ENCODE measurements at regions not wholly inside any gene's neighbourhood (a gene's known extent, or its start where the extent isn't known, plus 50 kb on each side); places are given as distances from the start of the nearest gene placed in this dataset.

DNA sequence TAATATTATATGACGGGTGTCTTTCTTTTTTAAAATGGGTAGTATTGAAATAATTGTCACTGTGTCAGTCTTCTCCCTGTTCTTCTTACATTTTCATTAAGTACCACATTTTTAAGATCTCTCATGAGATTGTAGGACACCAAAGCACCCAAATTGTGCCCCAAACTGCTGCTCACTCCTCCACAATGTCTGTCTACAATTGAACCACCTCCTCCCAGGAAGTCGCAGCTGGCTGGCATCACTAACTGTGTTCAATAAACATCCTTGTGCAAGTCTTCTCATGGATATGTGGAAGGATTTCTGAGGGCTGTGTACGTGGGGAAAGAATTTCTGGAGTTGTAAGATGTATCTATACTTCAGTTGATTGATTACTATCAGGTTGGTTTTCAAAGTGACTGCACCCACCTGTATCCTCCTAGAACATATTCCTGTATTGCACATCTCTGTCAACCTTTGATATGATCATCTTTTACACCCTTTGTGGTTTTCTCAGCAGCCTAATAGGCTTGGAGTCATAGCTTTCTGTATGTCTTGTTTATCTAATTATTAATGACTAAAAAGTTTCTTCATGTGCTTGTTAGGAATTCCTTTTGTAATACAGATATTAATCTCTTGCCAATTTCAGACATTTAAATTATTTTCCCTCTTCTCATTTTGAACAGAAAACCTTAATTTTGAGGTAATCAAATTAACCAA is 774.9 kb downstream of the RNF144A start:
- Histone ChIP-seq H3K9me3 (ENCODE audit: control insufficient read depth, insufficient read depth, low read depth, low read length) (no peaks in the 10 kb centered on the region), H3K4me1 (ENCODE audit: control insufficient read depth, insufficient read depth, low read length) (no peaks in the 10 kb centered on the region), H3K36me3 (ENCODE audit: control insufficient read depth in 2 of 2, insufficient read depth in 1 of 2, low read length in 2 of 2) (no peaks in the 10 kb centered on the region), H3K4me3 (ENCODE audit: low read depth, low read length) (no peak overlapping the region), H3K27ac (ENCODE audit: extremely low read depth, low read depth, low read length) (no peak overlapping the region)
- TF ChIP-seq ZNF707 (tag by site-specific recombination; IDR thresholded peaks at IDR 0.05) (no peak), ZNF132 (tag by site-specific recombination; IDR thresholded peaks at IDR 0.05; ENCODE audit: borderline replicate concordance) (no peak), ZSCAN23 (tag by site-specific recombination; IDR thresholded peaks at IDR 0.05) (no peak), KLF8 (tag by site-specific recombination; IDR thresholded peaks at IDR 0.05) (no peak), ZNF184 (tag by site-specific recombination; IDR thresholded peaks at IDR 0.05) (no peak), FEZF1 (tag by site-specific recombination; IDR thresholded peaks at IDR 0.05) (no peak)
- TF ChIP-seq, protein P1, sequence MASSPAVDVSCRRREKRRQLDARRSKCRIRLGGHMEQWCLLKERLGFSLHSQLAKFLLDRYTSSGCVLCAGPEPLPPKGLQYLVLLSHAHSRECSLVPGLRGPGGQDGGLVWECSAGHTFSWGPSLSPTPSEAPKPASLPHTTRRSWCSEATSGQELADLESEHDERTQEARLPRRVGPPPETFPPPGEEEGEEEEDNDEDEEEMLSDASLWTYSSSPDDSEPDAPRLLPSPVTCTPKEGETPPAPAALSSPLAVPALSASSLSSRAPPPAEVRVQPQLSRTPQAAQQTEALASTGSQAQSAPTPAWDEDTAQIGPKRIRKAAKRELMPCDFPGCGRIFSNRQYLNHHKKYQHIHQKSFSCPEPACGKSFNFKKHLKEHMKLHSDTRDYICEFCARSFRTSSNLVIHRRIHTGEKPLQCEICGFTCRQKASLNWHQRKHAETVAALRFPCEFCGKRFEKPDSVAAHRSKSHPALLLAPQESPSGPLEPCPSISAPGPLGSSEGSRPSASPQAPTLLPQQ (tag by site-specific recombination; IDR thresholded peaks at IDR 0.05) = no peak
- ChIA-PET POLR2A (no interaction called here), CTCF (no interaction called here)

DNA sequence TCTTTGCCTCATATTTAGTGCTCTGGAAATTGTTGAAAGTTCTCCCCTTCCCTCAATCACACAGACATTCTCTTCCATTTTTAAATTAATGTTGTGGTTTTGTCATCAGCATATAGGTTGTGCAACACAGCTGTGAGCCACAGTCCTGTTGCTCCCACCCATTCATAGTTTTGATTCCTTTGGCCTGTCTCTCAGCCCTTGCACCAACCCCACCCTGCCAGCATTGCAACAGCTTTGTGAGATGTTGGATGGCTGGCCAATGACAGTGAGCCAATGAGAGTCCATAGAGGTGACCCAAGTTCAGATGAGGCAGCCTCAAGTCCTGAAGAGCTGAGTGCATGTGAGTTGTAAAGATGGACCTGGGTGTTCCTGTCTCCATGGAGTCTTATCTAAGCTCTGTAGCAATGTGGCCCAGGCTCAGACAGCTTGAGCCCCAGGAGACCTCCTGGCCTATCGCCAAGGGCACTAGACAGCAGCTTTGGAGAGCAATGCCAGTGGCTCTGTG is 775.5 kb downstream of the RNF144A start:
- CTCF ChIA-PET = interaction anchor here (0.8 kb wide), 1 partner anchor 504 kb away, joined by 3 read pairs; no protein-coding TSS in a partner anchor

DNA sequence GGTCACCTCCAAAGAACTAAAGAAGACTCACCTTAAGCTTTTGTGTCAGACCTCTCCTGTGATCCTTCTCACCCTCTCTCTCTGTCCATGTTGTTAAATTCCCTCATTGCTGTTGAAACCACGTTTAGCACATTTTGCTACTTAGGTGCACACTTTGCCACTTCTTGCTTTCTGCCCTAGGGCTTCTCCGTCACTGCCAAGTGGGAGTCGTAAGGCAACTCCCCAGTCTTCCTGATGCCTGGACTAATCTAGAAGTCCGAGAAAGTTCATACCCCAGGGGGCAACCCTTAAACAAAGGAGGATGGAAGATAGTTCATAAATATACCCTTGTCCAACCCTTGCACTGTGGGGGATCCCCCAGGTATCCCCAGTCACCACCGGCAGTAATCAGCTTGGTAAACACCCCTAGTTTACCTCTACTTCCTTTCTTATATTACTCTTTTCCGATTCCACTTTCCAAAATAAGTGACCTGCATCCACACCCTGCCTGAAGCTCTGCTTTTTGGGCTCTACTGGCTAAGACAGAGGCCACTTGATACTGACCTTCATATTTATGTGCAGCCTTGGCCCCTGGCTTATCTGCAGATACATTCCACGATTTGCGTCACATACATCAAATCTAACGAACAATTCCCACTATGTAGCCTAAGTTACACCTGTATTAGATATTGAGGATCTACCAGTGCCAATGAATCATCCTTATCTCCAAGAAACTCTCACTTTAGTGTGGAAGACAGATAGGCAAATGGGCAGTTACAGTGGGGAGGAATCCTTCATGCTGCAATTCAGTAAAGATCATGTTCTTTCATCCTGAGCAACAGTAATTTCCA is 776.2 kb downstream of the RNF144A start:
- Histone ChIP-seq H3K4me3 (ENCODE audit: low read depth, low read length) (no peak overlapping the region), H3K9me3 (ENCODE audit: control insufficient read depth, insufficient read depth, low read depth, low read length) (no peaks in the 10 kb centered on the region), H3K4me1 (ENCODE audit: control insufficient read depth, insufficient read depth, low read length) (no peaks in the 10 kb centered on the region), H3K27ac (ENCODE audit: extremely low read depth, low read depth, low read length) (no peak overlapping the region), H3K36me3 (ENCODE audit: control insufficient read depth in 2 of 2, insufficient read depth in 1 of 2, low read length in 2 of 2) (no peaks in the 10 kb centered on the region)
- ChIA-PET CTCF (interaction anchor here (0.8 kb wide), 1 partner anchor 504 kb away, joined by 3 read pairs; no protein-coding TSS in a partner anchor), POLR2A (no interaction called here)
- TF ChIP-seq ZFP3 (tag by site-specific recombination; IDR thresholded peaks at IDR 0.05; ENCODE audit: low read depth) (no peak), RBAK (tag by site-specific recombination; IDR thresholded peaks at IDR 0.05) (no peak), ZNF324 (tag by site-specific recombination; IDR thresholded peaks at IDR 0.05) (no peak)
- TF ChIP-seq, protein P2, sequence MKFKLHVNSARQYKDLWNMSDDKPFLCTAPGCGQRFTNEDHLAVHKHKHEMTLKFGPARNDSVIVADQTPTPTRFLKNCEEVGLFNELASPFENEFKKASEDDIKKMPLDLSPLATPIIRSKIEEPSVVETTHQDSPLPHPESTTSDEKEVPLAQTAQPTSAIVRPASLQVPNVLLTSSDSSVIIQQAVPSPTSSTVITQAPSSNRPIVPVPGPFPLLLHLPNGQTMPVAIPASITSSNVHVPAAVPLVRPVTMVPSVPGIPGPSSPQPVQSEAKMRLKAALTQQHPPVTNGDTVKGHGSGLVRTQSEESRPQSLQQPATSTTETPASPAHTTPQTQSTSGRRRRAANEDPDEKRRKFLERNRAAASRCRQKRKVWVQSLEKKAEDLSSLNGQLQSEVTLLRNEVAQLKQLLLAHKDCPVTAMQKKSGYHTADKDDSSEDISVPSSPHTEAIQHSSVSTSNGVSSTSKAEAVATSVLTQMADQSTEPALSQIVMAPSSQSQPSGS (tag by site-specific recombination; IDR thresholded peaks at IDR 0.05; ENCODE audit: low read depth) = no peak
- TF ChIP-seq, protein P3, sequence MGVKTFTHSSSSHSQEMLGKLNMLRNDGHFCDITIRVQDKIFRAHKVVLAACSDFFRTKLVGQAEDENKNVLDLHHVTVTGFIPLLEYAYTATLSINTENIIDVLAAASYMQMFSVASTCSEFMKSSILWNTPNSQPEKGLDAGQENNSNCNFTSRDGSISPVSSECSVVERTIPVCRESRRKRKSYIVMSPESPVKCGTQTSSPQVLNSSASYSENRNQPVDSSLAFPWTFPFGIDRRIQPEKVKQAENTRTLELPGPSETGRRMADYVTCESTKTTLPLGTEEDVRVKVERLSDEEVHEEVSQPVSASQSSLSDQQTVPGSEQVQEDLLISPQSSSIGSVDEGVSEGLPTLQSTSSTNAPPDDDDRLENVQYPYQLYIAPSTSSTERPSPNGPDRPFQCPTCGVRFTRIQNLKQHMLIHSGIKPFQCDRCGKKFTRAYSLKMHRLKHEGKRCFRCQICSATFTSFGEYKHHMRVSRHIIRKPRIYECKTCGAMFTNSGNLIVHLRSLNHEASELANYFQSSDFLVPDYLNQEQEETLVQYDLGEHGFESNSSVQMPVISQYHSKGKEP (tag by site-specific recombination; IDR thresholded peaks at IDR 0.05) = no peak

More for the DNA sequence above, 775.5 kb downstream of the RNF144A start:
- no peaks in the 10 kb centered on the region for H3K9me3 ChIP-seq (ENCODE audit: control insufficient read depth, insufficient read depth, low read depth, low read length)
- no peaks in the 10 kb centered on the region for H3K36me3 ChIP-seq (ENCODE audit: control insufficient read depth in 2 of 2, insufficient read depth in 1 of 2, low read length in 2 of 2)
- H3K4me3 ChIP-seq (ENCODE audit: low read depth, low read length) = no peak overlapping the region
- H3K4me1 ChIP-seq (ENCODE audit: control insufficient read depth, insufficient read depth, low read length) = no peaks in the 10 kb centered on the region
- no peak overlapping the region for H3K27ac ChIP-seq (ENCODE audit: extremely low read depth, low read depth, low read length)
- TF ChIP-seq HOXC10 (CRISPR knock-in tag; IDR thresholded peaks at IDR 0.05) = no peak
- TF ChIP-seq ZXDB (tag by site-specific recombination; IDR thresholded peaks at IDR 0.05) = no peak
- TF ChIP-seq ZNF624 (tag by site-specific recombination; IDR thresholded peaks at IDR 0.05) = no peak
- no peak for TF ChIP-seq ZNF76 (tag by site-specific recombination; IDR thresholded peaks at IDR 0.05; ENCODE audit: borderline replicate concordance, low read depth)
- TF ChIP-seq KLF16 (tag by site-specific recombination; IDR thresholded peaks at IDR 0.05) = no peak
- no peak for TF ChIP-seq KLF9 (tag by site-specific recombination; IDR thresholded peaks at IDR 0.05; ENCODE audit: low read depth)
- TF ChIP-seq, protein P4, sequence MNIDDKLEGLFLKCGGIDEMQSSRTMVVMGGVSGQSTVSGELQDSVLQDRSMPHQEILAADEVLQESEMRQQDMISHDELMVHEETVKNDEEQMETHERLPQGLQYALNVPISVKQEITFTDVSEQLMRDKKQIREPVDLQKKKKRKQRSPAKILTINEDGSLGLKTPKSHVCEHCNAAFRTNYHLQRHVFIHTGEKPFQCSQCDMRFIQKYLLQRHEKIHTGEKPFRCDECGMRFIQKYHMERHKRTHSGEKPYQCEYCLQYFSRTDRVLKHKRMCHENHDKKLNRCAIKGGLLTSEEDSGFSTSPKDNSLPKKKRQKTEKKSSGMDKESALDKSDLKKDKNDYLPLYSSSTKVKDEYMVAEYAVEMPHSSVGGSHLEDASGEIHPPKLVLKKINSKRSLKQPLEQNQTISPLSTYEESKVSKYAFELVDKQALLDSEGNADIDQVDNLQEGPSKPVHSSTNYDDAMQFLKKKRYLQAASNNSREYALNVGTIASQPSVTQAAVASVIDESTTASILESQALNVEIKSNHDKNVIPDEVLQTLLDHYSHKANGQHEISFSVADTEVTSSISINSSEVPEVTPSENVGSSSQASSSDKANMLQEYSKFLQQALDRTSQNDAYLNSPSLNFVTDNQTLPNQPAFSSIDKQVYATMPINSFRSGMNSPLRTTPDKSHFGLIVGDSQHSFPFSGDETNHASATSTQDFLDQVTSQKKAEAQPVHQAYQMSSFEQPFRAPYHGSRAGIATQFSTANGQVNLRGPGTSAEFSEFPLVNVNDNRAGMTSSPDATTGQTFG (tag by site-specific recombination; IDR thresholded peaks at IDR 0.05; ENCODE audit: borderline replicate concordance) = no peak
- no peak for TF ChIP-seq ZNF792 (tag by site-specific recombination; IDR thresholded peaks at IDR 0.05)
- no peak for TF ChIP-seq ZNF626 (tag by site-specific recombination; IDR thresholded peaks at IDR 0.05)
- TF ChIP-seq ZNF112 (tag by site-specific recombination; IDR thresholded peaks at IDR 0.05) = no peak
- TF ChIP-seq ZNF701 (tag by site-specific recombination; IDR thresholded peaks at IDR 0.05) = no peak
- no peak for TF ChIP-seq ZNF248 (tag by site-specific recombination; IDR thresholded peaks at IDR 0.05)
- no peak for TF ChIP-seq ZNF544 (tag by site-specific recombination; IDR thresholded peaks at IDR 0.05)
- POLR2A ChIA-PET = no interaction called here
